H9 (cell line): ENCODE measurements at regions not wholly inside any gene's neighbourhood (a gene's known extent, or its start where the extent isn't known, plus 50 kb on each side); places are given as distances from the start of the nearest gene placed in this dataset.

Experiments
- DNase-seq: peaks from one replicate; pipeline ENCODE4 v3.0.0-alpha.2; 2017
- H2AFZ ChIP-seq: one replicate; pipeline ENCODE4 v1.6.1; 2013; ENCODE audit warnings: mild to moderate bottlenecking, low read length, control low read depth, moderate library complexity
- H2AK5ac ChIP-seq: 2 replicates; pipeline ENCODE4 v1.6.1; 2013; ENCODE audit warnings: low read length, control low read depth, mixed read lengths; ENCODE audit not compliant: insufficient read length
- H2BK120ac ChIP-seq: one replicate; pipeline ENCODE4 v1.6.1; 2013; ENCODE audit warnings: low read depth, mild to moderate bottlenecking, low read length, control low read depth, inconsistent platforms; ENCODE audit not compliant: poor library complexity, severe bottlenecking
- H2BK12ac ChIP-seq: 2 replicates; pipeline ENCODE4 v1.6.1; 2013; ENCODE audit warnings: low read length, control low read depth, mixed read lengths, low read depth; ENCODE audit not compliant: insufficient read length
- H2BK15ac ChIP-seq: 2 replicates; pipeline ENCODE4 v1.6.1; 2013; ENCODE audit warnings: low read depth, low read length, control low read depth
- H2BK20ac ChIP-seq: one replicate; pipeline ENCODE4 v1.6.1; 2013; ENCODE audit warnings: low read depth, mild to moderate bottlenecking, low read length, control low read depth, inconsistent platforms; ENCODE audit not compliant: poor library complexity, severe bottlenecking
- H2BK5ac ChIP-seq: 2 replicates; pipeline ENCODE4 v1.6.1; 2013; ENCODE audit warnings: low read length, control low read depth, mixed read lengths; ENCODE audit not compliant: insufficient read length
- H3K14ac ChIP-seq: 2 replicates; pipeline ENCODE4 v1.6.1; 2013; ENCODE audit warnings: low read length, control low read depth; ENCODE audit not compliant: insufficient read depth
- H3K18ac ChIP-seq: 2 replicates; pipeline ENCODE4 v1.6.1; 2013; ENCODE audit warnings: low read depth, mild to moderate bottlenecking, mixed read lengths, low read length, control low read depth; ENCODE audit not compliant: insufficient read length
- H3K23ac ChIP-seq: 2 replicates; pipeline ENCODE4 v1.6.1; 2013; ENCODE audit warnings: low read length, control low read depth, mixed read lengths, low read depth; ENCODE audit not compliant: insufficient read length
- H3K23me2 ChIP-seq: 2 replicates; pipeline ENCODE4 v1.6.1; 2013; ENCODE audit warnings: low read depth, mild to moderate bottlenecking, mixed read lengths, low read length, control low read depth; ENCODE audit not compliant: insufficient read length, poor library complexity, severe bottlenecking
- H3K27ac ChIP-seq: 2 replicates; pipeline ENCODE4 v1.5.1; 2013; ENCODE audit warnings: low read length, control low read depth, mixed read lengths, low read depth; ENCODE audit not compliant: insufficient read length
- H3K27me3 ChIP-seq: 2 replicates; pipeline ENCODE4 v1.6.1; 2013; ENCODE audit warnings: low read length, control low read depth, inconsistent platforms; ENCODE audit not compliant: insufficient read depth
- H3K4ac ChIP-seq: 2 replicates; pipeline ENCODE4 v1.6.1; 2013; ENCODE audit warnings: low read depth, mild to moderate bottlenecking, control low read depth, inconsistent platforms, low read length, moderate library complexity
- H3K4me1 ChIP-seq: 2 replicates; pipeline ENCODE4 v1.6.1; 2013; ENCODE audit warnings: low read length, control low read depth, inconsistent platforms; ENCODE audit not compliant: insufficient read depth
- H3K4me2 ChIP-seq: 2 replicates; pipeline ENCODE4 v1.6.1; 2013; ENCODE audit warnings: low read length, control low read depth, mixed read lengths; ENCODE audit not compliant: insufficient read length, insufficient read depth
- H3K56ac ChIP-seq: 2 replicates; pipeline ENCODE4 v1.6.1; 2013; ENCODE audit warnings: low read depth, mild to moderate bottlenecking, mixed read lengths, low read length, control low read depth; ENCODE audit not compliant: insufficient read length
- H3K79me1 ChIP-seq: 2 replicates; pipeline ENCODE4 v1.6.1; 2013; ENCODE audit warnings: low read depth, mild to moderate bottlenecking, moderate library complexity, low read length, control low read depth, inconsistent platforms; ENCODE audit not compliant: insufficient read depth, poor library complexity, severe bottlenecking
- H3K79me2 ChIP-seq: 2 replicates; pipeline ENCODE4 v1.6.1; 2013; ENCODE audit warnings: low read length, control low read depth, inconsistent platforms; ENCODE audit not compliant: insufficient read depth
- H3K9ac ChIP-seq: 2 replicates; pipeline ENCODE4 v1.6.1; 2013; ENCODE audit warnings: low read length, control low read depth, mixed read lengths; ENCODE audit not compliant: insufficient read length; ENCODE audit errors: extremely low read depth
- H3K9me3 ChIP-seq: one replicate; pipeline ENCODE4 v1.6.1; 2013; ENCODE audit warnings: low read depth, low read length, inconsistent platforms; ENCODE audit not compliant: control insufficient read depth
- H3T11ph ChIP-seq: one replicate; pipeline ENCODE4 v1.6.1; 2013; ENCODE audit warnings: mild to moderate bottlenecking, low read length, control low read depth, inconsistent platforms
- H4K20me1 ChIP-seq: one replicate; pipeline ENCODE4 v1.6.1; 2013; ENCODE audit not compliant: control insufficient read depth, insufficient read length, insufficient read depth
- H4K5ac ChIP-seq: 2 replicates; pipeline ENCODE4 v1.6.1; 2013; ENCODE audit warnings: low read depth, mild to moderate bottlenecking, mixed read lengths, low read length, control low read depth; ENCODE audit not compliant: insufficient read length
- H4K8ac ChIP-seq: replicated peaks from 2 replicates; pipeline ENCODE4 v1.6.1; 2013; ENCODE audit warnings: low read length, control low read depth, mixed read lengths, low read depth; ENCODE audit not compliant: insufficient read length
- H4K91ac ChIP-seq: 2 replicates; pipeline ENCODE4 v1.6.1; 2013; ENCODE audit warnings: low read depth, mild to moderate bottlenecking, moderate library complexity, mixed read lengths, low read length, control low read depth; ENCODE audit not compliant: insufficient read length
- H3K27ac Mint-ChIP-seq, 3 experiments: 2 replicates in 2 of 3; 3 replicates in 1 of 3; pipeline ENCODE4 v1.8.0; 2020 to 2021; ENCODE audit warnings: mixed read lengths in 3 of 3, mild to moderate bottlenecking in 1 of 3, moderate library complexity in 1 of 3
- H3K27me3 Mint-ChIP-seq: 2 replicates; pipeline ENCODE4 v1.8.0; 2021; ENCODE audit warnings: low read depth, mild to moderate bottlenecking, moderate library complexity, mixed read lengths
- H3K36me3 Mint-ChIP-seq, 3 experiments: 2 replicates in 2 of 3; 3 replicates in 1 of 3; pipeline ENCODE4 v1.8.0; 2020 to 2021; ENCODE audit warnings: low read depth in 3 of 3, mixed read lengths in 3 of 3; ENCODE audit not compliant: insufficient read depth in 1 of 3
- H3K4me1 Mint-ChIP-seq, 2 experiments: 2 replicates each; pipeline ENCODE4 v1.8.0; 2020; ENCODE audit warnings: mixed read lengths in 2 of 2
- H3K4me3 Mint-ChIP-seq, 2 experiments: 2 replicates in 1 of 2; 3 replicates in 1 of 2; pipeline ENCODE4 v1.8.0; 2020 to 2021; ENCODE audit warnings: mild to moderate bottlenecking in 2 of 2, mixed read lengths in 2 of 2, moderate library complexity in 1 of 2
- H3K9me3 Mint-ChIP-seq, 2 experiments: 2 replicates in 1 of 2; 3 replicates in 1 of 2; pipeline ENCODE4 v1.8.0; 2020; ENCODE audit warnings: mild to moderate bottlenecking in 2 of 2, mixed read lengths in 2 of 2, moderate library complexity in 1 of 2
- CTCF ChIP-seq: fragments of 200-600 bp; sonication (generic); conservative IDR thresholded peaks from 3 replicates; pipeline ENCODE4 v1.8.0; 2021; ENCODE audit warnings: antibody characterized with exemption, mild to moderate bottlenecking
- WGBS: extraction: QIAGEN DNeasy Blood & Tissue Kit; methylation state at CpG from one replicate; pipeline ENCODE4 v1.1.7; 2013; ENCODE audit warnings: missing lambda C conversion rate, low lambda C conversion rate, mixed read lengths; ENCODE audit not compliant: insufficient read length; ENCODE audit errors: extremely low coverage; 5-methylcytosine and 5-hydroxymethylcytosine counted together

- no peak overlapping the region for H3K4me3 Mint-ChIP-seq
- Histone ChIP-seq H4K5ac (no peak overlapping the region), H3K18ac (no peak overlapping the region), H3K56ac (no peak overlapping the region), H3T11ph (no peak overlapping the region), H2AFZ (no peak overlapping the region), H3K9ac (no peak overlapping the region), H3K27ac (no peak overlapping the region), H2AK5ac (no peak overlapping the region), H3K79me1 (no peaks in the 10 kb centered on the region), H3K27me3 (no peaks in the 10 kb centered on the region), H2BK15ac (no peak overlapping the region), H2BK120ac (no peak overlapping the region), H3K14ac (no peak overlapping the region), H3K4me1 (peaks cover 2% of the 10 kb centered on the region; the same call in 1 of the 2 replicates), H4K91ac (no peak overlapping the region), H3K9me3 (no peaks in the 10 kb centered on the region), H3K4ac (no peak overlapping the region), H3K4me2 (no peak overlapping the region), H3K23me2 (no peaks in the 10 kb centered on the region), H3K79me2 (no peaks in the 10 kb centered on the region), H4K8ac (no peak overlapping the region), H2BK12ac (no peak overlapping the region), H3K23ac (no peak overlapping the region), H4K20me1 (no peaks in the 10 kb centered on the region), H2BK20ac (no peak overlapping the region), H2BK5ac (no peak overlapping the region)
- H3K36me3 Mint-ChIP-seq, result peaks cover 0 to 3% (median 0%) of the 10 kb centered on the region in 3 experiments; a peak in 2 of 7 replicates
- H3K4me1 Mint-ChIP-seq, result peaks cover 23 to 42% of the 10 kb centered on the region in 2 experiments
- peaks cover 0 to 7% of the 10 kb centered on the region in 2 experiments; a peak in 3 of 5 replicates for H3K9me3 Mint-ChIP-seq
- H3K27me3 Mint-ChIP-seq, result no peaks in the 10 kb centered on the region
- no peak for TF ChIP-seq CTCF
- H3K27ac Mint-ChIP-seq, result no peak overlapping the region
- no peak for DNase-seq
- no CpG with 5 or more reads among the region's 2 CpGs for WGBS
Observed at GRCh38 chrX:116284400-116284799, 113.9 kb downstream of the AGTR2 start.
